WTC11 (cell line): ENCODE measurements at regions not wholly inside any gene's neighbourhood (a gene's known extent, or its start where the extent isn't known, plus 50 kb on each side); places are given as distances from the start of the nearest gene placed in this dataset.

ENCODE experiments used
- ATF6 ChIP-seq: sonication (generic); formaldehyde crosslinking; IDR thresholded peaks from 2 replicates; pipeline ENCODE4 v1.8.1; 2023; ENCODE audit warnings: mild to moderate bottlenecking, missing genetic modification reagents
- CTCF ChIP-seq: fragments of 200-600 bp; IDR thresholded peaks from 2 replicates; pipeline ENCODE4 v1.8.0; 2022; ENCODE audit warnings: antibody characterized with exemption
- FOXK1 ChIP-seq: sonication (generic); formaldehyde crosslinking; IDR thresholded peaks from 2 replicates; pipeline ENCODE4 v1.8.0; 2022; ENCODE audit warnings: mild to moderate bottlenecking, moderate library complexity, missing genetic modification reagents
- HMGXB4 ChIP-seq: sonication (generic); formaldehyde crosslinking; IDR thresholded peaks from 2 replicates; pipeline ENCODE4 v1.8.1; 2023; ENCODE audit warnings: mild to moderate bottlenecking, moderate library complexity, missing genetic modification reagents
- ZNF138 ChIP-seq: sonication (generic); formaldehyde crosslinking; conservative IDR thresholded peaks from 2 replicates; pipeline ENCODE4 v1.8.1; 2022; ENCODE audit warnings: mild to moderate bottlenecking, moderate library complexity, missing genetic modification reagents

- TF ChIP-seq CTCF = no peak
- TF ChIP-seq FOXK1 (CRISPR knock-in tag) = no peak
- TF ChIP-seq ATF6 (CRISPR knock-in tag) = no peak
- TF ChIP-seq ZNF138 (CRISPR knock-in tag) = no peak
- TF ChIP-seq HMGXB4 (CRISPR knock-in tag) = no peak
Measured at GRCh38 chr12:93151079-93151762, 222.1 kb upstream of the EEA1 start.
